Esophagus muscularis mucosa (tissue), 4 donors: ENCODE measurements at regions not wholly inside any gene's neighbourhood (a gene's known extent, or its start where the extent isn't known, plus 50 kb on each side); places are given as distances from the start of the nearest gene placed in this dataset.

Source experiments
- DNase-seq: peaks from one replicate; pipeline ENCODE4 v3.0.0-alpha.2; 2017; ENCODE audit errors: extremely low spot score
- H3K27ac ChIP-seq, 4 donors: fragments of 200-600 bp; sonication (generic); replicated peaks in 1 of 4; 1 replicate in 3 of 4; 2 replicates in 1 of 4; pipeline ENCODE4 v1.5.1; 2016 to 2019; ENCODE audit warnings: mild to moderate bottlenecking in 1 of 4
- H3K27me3 ChIP-seq, 4 donors: fragments of 200-600 bp; sonication (generic); one replicate each; pipeline versions ENCODE4 v1.5.1 to v1.6.0; 2016 to 2019
- H3K36me3 ChIP-seq, 4 donors: fragments of 200-600 bp; sonication (generic); one replicate each; pipeline ENCODE4 v1.5.1; 2016 to 2019
- H3K4me1 ChIP-seq, 4 donors: fragments of 200-600 bp; sonication (generic); one replicate each; pipeline ENCODE4 v1.5.1; 2016 to 2019
- H3K4me3 ChIP-seq, 4 donors: fragments of 200-600 bp; sonication (generic); 1 replicate in 2 of 4; 2 replicates in 2 of 4; pipeline ENCODE4 v1.5.1; 2016 to 2019; ENCODE audit warnings: mild to moderate bottlenecking in 4 of 4, moderate library complexity in 1 of 4
- H3K9me3 ChIP-seq, 4 donors: fragments of 200-600 bp; sonication (generic); 1 replicate in 3 of 4; 2 replicates in 1 of 4; pipeline ENCODE4 v1.5.1; 2016 to 2019
- EP300 ChIP-seq: sonication (generic); formaldehyde crosslinking; IDR thresholded peaks from one replicate; pipeline ENCODE4 v1.6.1; 2017; ENCODE audit warnings: antibody characterized with exemption
- POLR2A ChIP-seq: fragments of 450-650 bp; IDR thresholded peaks from one replicate; pipeline ENCODE4 v1.6.1; 2017; ENCODE audit warnings: antibody characterized with exemption, moderate library complexity, mild to moderate bottlenecking, low read depth
- POLR2AphosphoS5 ChIP-seq, 2 donors: sonication (generic); formaldehyde crosslinking; IDR thresholded peaks; one replicate each; pipeline ENCODE4 v1.6.1; 2017; ENCODE audit warnings: antibody characterized with exemption in 2 of 2
- WGBS: methylation state at CpG from one replicate; pipeline ENCODE4 v1.1.5; 2018; 5-methylcytosine and 5-hydroxymethylcytosine counted together
- intact Hi-C: fragments of 100-400 bp; cut with DNase I; formaldehyde crosslinking; loops from one replicate; pipeline ENCODE4 v1.15.1; 2023
- TF ChIP-seq, protein P1 (sequence below), 3 experiments: fragments of 200-600 bp in 2 of 3; fragments of 450-650 bp in 1 of 3; sonication (generic) in 2 of 3; IDR thresholded peaks; one replicate each; pipeline ENCODE4 v1.5.1; 2017 to 2019; ENCODE audit warnings: antibody characterized with exemption in 3 of 3, mild to moderate bottlenecking in 2 of 3, moderate library complexity in 1 of 3

- no peaks in the 10 kb centered on the region for H3K36me3 ChIP-seq
- 77% methylated on average over 1 of the region's 1 CpG for WGBS
- intact Hi-C loops: no loop called here
Observed at GRCh38 chr17:53270936-53271335, 551.8 kb upstream of the KIF2B start.

DNA sequence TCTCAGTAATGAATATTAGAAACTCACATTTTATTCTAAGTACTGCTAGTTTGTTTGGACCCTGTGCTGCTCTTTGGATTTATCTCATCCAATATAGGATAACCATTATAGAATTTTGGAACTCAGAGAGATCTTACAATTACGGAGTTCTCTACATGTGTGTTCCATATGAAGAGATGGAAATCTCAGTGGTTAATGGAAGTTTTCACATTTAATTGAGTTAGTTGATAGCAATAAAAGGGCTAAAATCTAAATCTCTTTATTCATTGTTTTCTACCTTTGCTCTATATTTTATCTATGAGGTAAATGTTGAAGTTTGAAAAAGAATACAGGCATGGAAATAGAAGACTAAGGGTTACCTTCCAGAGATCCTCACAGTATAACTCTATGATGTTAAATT, 558.0 kb upstream of the KIF2B start:
- TF ChIP-seq, protein P1, sequence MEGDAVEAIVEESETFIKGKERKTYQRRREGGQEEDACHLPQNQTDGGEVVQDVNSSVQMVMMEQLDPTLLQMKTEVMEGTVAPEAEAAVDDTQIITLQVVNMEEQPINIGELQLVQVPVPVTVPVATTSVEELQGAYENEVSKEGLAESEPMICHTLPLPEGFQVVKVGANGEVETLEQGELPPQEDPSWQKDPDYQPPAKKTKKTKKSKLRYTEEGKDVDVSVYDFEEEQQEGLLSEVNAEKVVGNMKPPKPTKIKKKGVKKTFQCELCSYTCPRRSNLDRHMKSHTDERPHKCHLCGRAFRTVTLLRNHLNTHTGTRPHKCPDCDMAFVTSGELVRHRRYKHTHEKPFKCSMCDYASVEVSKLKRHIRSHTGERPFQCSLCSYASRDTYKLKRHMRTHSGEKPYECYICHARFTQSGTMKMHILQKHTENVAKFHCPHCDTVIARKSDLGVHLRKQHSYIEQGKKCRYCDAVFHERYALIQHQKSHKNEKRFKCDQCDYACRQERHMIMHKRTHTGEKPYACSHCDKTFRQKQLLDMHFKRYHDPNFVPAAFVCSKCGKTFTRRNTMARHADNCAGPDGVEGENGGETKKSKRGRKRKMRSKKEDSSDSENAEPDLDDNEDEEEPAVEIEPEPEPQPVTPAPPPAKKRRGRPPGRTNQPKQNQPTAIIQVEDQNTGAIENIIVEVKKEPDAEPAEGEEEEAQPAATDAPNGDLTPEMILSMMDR (IDR thresholded peaks at IDR 0.05): no peak
- TF ChIP-seq POLR2A (no peak), POLR2AphosphoS5 (IDR thresholded peaks at IDR 0.05) (no peak), EP300 (no peak)
- intact Hi-C loops: no loop called here
- DNase-seq: no peak

More at GRCh38 chr17:53270936-53271335, 551.8 kb upstream of the KIF2B start:
- Histone ChIP-seq H3K4me1 (no peaks in the 10 kb centered on the region), H3K27ac (no peak overlapping the region), H3K4me3 (no peak overlapping the region), H3K27me3 (no peaks in the 10 kb centered on the region), H3K9me3 (no peaks in the 10 kb centered on the region)
- no peak for DNase-seq
- TF ChIP-seq POLR2A (no peak), POLR2AphosphoS5 (IDR thresholded peaks at IDR 0.05) (no peak), EP300 (no peak)
- TF ChIP-seq, protein P1 (IDR thresholded peaks at IDR 0.05): no peak

DNA sequence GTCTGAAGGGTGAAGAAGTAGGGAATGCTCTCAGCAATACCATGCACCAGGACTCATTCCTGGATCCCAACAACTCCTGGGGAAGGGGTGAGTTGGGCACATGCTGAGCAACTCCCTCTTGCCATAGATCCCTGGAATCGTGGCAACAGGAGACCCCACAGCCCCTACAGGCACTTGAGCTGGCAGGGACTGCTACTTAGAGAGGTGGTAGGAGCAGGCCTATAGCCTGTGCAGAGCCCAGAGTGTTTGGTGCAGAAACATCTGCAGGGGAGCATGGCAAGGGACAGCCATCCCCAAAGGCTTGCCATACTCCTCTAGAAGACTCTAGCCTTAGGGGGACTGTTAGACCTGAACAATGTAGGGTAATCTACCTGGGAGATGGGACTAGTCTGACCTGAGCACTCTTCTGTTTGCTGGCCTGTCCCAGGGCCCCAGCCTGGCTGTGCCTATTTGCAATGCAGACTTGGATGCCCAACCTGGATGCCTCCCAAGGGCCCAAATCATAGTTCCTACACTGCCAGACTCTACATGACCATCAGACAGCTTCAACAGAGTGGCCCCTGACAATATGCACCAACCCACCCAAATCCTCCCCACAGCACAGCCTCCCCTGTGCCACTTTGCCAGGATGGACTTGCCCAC, 568.6 kb upstream of the KIF2B start:
- H3K27ac ChIP-seq: no peak overlapping the region
- no peaks in the 10 kb centered on the region for H3K36me3 ChIP-seq
- intact Hi-C loops: no loop called here
- peaks cover 0 to 6% (median 2%) of the 10 kb centered on the region in 4 donors for H3K9me3 ChIP-seq
- no peak overlapping the region for H3K4me3 ChIP-seq
- H3K27me3 ChIP-seq: no peaks in the 10 kb centered on the region
- TF ChIP-seq POLR2A (no peak), EP300 (no peak), POLR2AphosphoS5 (IDR thresholded peaks at IDR 0.05) (no peak)
- TF ChIP-seq, protein P1 (IDR thresholded peaks at IDR 0.05): no peak
- DNase-seq: no peak
- H3K4me1 ChIP-seq: no peaks in the 10 kb centered on the region
- 55% methylated on average over 1 of the region's 1 CpG for WGBS

More for the DNA sequence above, 558.0 kb upstream of the KIF2B start:
- H3K36me3 ChIP-seq: no peaks in the 10 kb centered on the region
- WGBS: 97% methylated on average over 1 of the region's 1 CpG
- no peak overlapping the region for H3K4me3 ChIP-seq
- H3K4me1 ChIP-seq: no peaks in the 10 kb centered on the region
- H3K27me3 ChIP-seq: no peaks in the 10 kb centered on the region
- H3K27ac ChIP-seq: no peak overlapping the region
- H3K9me3 ChIP-seq: no peaks in the 10 kb centered on the region

- H3K36me3 ChIP-seq: no peaks in the 10 kb centered on the region
- WGBS: 28% methylated on average over 3 of the region's 3 CpGs
- intact Hi-C loops: no loop called here
- no peak for DNase-seq
- H3K4me3 ChIP-seq: no peak overlapping the region
- TF ChIP-seq EP300: no peak
- TF ChIP-seq POLR2A: no peak
- TF ChIP-seq POLR2AphosphoS5 (IDR thresholded peaks at IDR 0.05): no peak
- TF ChIP-seq, protein P1 (IDR thresholded peaks at IDR 0.05): no peak
- H3K27ac ChIP-seq: no peak overlapping the region
- H3K27me3 ChIP-seq: no peaks in the 10 kb centered on the region
- H3K4me1 ChIP-seq: no peaks in the 10 kb centered on the region
- peaks cover 0 to 3% (median 0%) of the 10 kb centered on the region in 4 donors for H3K9me3 ChIP-seq
Observed at GRCh38 chr17:53249036-53249435, 573.7 kb upstream of the KIF2B start.

DNA sequence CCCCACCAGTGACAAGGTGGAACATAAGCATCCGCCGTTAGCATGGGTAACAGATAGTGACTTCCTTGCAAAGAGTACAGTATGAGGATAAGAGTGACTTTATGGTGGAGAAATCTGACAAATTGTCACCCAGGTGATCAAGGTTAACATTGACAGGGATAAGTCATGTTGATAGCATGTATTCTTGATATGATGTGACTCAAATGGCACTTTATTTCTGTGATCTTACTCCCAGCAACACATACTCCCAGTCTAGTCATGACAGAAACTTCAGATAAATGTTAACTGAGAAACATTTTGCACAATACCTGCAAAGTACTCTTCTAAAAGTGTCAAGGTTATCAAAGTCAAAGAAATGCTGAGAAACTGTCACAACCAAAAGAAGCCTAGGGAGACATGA, 588.6 kb upstream of the KIF2B start:
- TF ChIP-seq EP300 (no peak), POLR2A (no peak), POLR2AphosphoS5 (IDR thresholded peaks at IDR 0.05) (no peak)
- TF ChIP-seq, protein P1 (IDR thresholded peaks at IDR 0.05): no peak
- intact Hi-C loops: no loop called here
- WGBS: 94% methylated on average over 2 of the region's 2 CpGs
- DNase-seq: no peak
- Histone ChIP-seq H3K9me3 (peaks cover 0 to 21% (median 10%) of the 10 kb centered on the region in 4 donors), H3K27ac (no peak overlapping the region), H3K4me3 (no peak overlapping the region), H3K36me3 (no peaks in the 10 kb centered on the region), H3K27me3 (no peaks in the 10 kb centered on the region), H3K4me1 (no peaks in the 10 kb centered on the region)
